ENCODE measurements at regions not wholly inside any gene's neighbourhood (a gene's known extent, or its start where the extent isn't known, plus 50 kb on each side); places are given as distances from the start of the nearest gene placed in this dataset.

- no peak for TF ChIP-seq CTCF (IDR thresholded peaks at IDR 0.05; ENCODE audit: insufficient read depth, low read depth, low read length)
- TF ChIP-seq EZH2 (IDR thresholded peaks at IDR 0.05; ENCODE audit: insufficient read depth, low read length), result no peak
Observed at GRCh38 chr5:152907488-152908245, 502.6 kb upstream of the NMUR2 start.

Measured in astrocyte (in vitro differentiated cells and primary cell).